Adrenal gland (tissue), 9 donors: ENCODE measurements at regions not wholly inside any gene's neighbourhood (a gene's known extent, or its start where the extent isn't known, plus 50 kb on each side); places are given as distances from the start of the nearest gene placed in this dataset.

Experiments
- DNase-seq, 7 donors: peaks; one replicate each; pipeline ENCODE4 v3.0.0-alpha.2; 2019 to 2020
- H3K27ac ChIP-seq, 5 donors: fragments of 200-600 bp; sonication (generic) in 4 of 5; 1 replicate in 3 of 5; 2 replicates in 2 of 5; pipeline versions ENCODE4 v1.5.1 to v1.8.0; 2016 to 2020; ENCODE audit warnings: mild to moderate bottlenecking in 1 of 5
- H3K27me3 ChIP-seq: fragments of 200-600 bp; 2 replicates; pipeline ENCODE4 v1.8.0; 2021
- H3K36me3 ChIP-seq, 2 donors: fragments of 200-600 bp; replicated peaks in 1 of 2; 1 replicate in 1 of 2; 2 replicates in 1 of 2; pipeline versions ENCODE4 v1.5.1 to v1.8.0; 2018 to 2022
- H3K4me1 ChIP-seq, 2 donors: fragments of 200-600 bp; replicated peaks in 1 of 2; 1 replicate in 1 of 2; 2 replicates in 1 of 2; pipeline versions ENCODE4 v1.5.1 to v1.8.0; 2018 to 2021
- H3K4me3 ChIP-seq, 4 donors: fragments of 200-600 bp; sonication (generic) in 3 of 4; one replicate each; pipeline ENCODE4 v1.5.1; 2016 to 2018
- H3K9me3 ChIP-seq, 3 donors: fragments of 200-600 bp; sonication (generic) in 1 of 3; replicated peaks in 1 of 3; 1 replicate in 2 of 3; 2 replicates in 1 of 3; pipeline versions ENCODE4 v1.5.1 to v1.8.0; 2016 to 2021
- POLR2A ChIP-seq, 2 donors: fragments of 450-650 bp; IDR thresholded peaks; one replicate each; pipeline ENCODE4 v1.6.1; 2017; ENCODE audit warnings: antibody characterized with exemption in 2 of 2, mild to moderate bottlenecking in 2 of 2, moderate library complexity in 1 of 2
- WGBS, 4 donors: extraction: QIAGEN DNeasy Blood & Tissue Kit in 2 of 4; methylation state at CpG; one replicate each; pipeline versions ENCODE4 v1.1.5 to v1.1.7; 2013 to 2017; 5-methylcytosine and 5-hydroxymethylcytosine counted together
- intact Hi-C, 2 donors: fragments of 100-400 bp; cut with DNase I; formaldehyde crosslinking; loops; one replicate each; pipeline versions ENCODE4 v1.14.1 to v1.15.0; 2022 to 2023
- TF ChIP-seq, protein P1 (sequence below), 6 experiments: fragments of 450-650 bp in 4 of 6; fragments of 200-600 bp in 2 of 6; sonication (generic) in 1 of 6; IDR thresholded peaks; 1 replicate in 5 of 6; 2 replicates in 1 of 6; pipeline versions ENCODE4 v1.5.1 to v1.8.0; 2016 to 2021; ENCODE audit warnings: antibody characterized with exemption in 6 of 6, mild to moderate bottlenecking in 2 of 6, moderate library complexity in 1 of 6
- donor health status: healthy with polysubstance abuse.
- donor health status: Bipolar disorder and iron deficiency.
- donor health status: DM: yes; HTN: yes; CAD: no.
- donor health status: DM: no; HTN: no; CAD: no.
- donor health status: DM: no; HTN: no; CAD: no.

GRCh38 chr2:216774620-216775019 is 79.3 kb upstream of the IGFBP5 start:
- Histone ChIP-seq H3K4me3 (no peak overlapping the region), H3K36me3 (no peaks in the 10 kb centered on the region), H3K27ac (peak overlapping the region in 3 of 5 donors; percentile 61 to 75 (median 74)), H3K27me3 (no peaks in the 10 kb centered on the region), H3K9me3 (no peaks in the 10 kb centered on the region), H3K4me1 (peaks cover 9 to 14% of the 10 kb centered on the region in 2 donors)
- intact Hi-C loops, result no loop called here
- DNase-seq, result peak; percentile 50 to 69 (median 65)
- TF ChIP-seq, protein P1, sequence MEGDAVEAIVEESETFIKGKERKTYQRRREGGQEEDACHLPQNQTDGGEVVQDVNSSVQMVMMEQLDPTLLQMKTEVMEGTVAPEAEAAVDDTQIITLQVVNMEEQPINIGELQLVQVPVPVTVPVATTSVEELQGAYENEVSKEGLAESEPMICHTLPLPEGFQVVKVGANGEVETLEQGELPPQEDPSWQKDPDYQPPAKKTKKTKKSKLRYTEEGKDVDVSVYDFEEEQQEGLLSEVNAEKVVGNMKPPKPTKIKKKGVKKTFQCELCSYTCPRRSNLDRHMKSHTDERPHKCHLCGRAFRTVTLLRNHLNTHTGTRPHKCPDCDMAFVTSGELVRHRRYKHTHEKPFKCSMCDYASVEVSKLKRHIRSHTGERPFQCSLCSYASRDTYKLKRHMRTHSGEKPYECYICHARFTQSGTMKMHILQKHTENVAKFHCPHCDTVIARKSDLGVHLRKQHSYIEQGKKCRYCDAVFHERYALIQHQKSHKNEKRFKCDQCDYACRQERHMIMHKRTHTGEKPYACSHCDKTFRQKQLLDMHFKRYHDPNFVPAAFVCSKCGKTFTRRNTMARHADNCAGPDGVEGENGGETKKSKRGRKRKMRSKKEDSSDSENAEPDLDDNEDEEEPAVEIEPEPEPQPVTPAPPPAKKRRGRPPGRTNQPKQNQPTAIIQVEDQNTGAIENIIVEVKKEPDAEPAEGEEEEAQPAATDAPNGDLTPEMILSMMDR (IDR thresholded peaks at IDR 0.05), result no peak
- TF ChIP-seq POLR2A (IDR thresholded peaks at IDR 0.05), result no peak
- 63 to 74% (median 67%) methylated on average over 5 of the region's 5 CpGs for WGBS, 4 donors

- H3K27me3 ChIP-seq, result no peaks in the 10 kb centered on the region
- intact Hi-C loops, result no loop called here
- peaks cover 9 to 14% of the 10 kb centered on the region in 2 donors for H3K4me1 ChIP-seq
- peak overlapping the region in 1 of 5 donors; percentile 74 for H3K27ac ChIP-seq
- no peaks in the 10 kb centered on the region for H3K36me3 ChIP-seq
- TF ChIP-seq, protein P1 (IDR thresholded peaks at IDR 0.05), result no peak
- TF ChIP-seq POLR2A (IDR thresholded peaks at IDR 0.05), result no peak
- no peak overlapping the region for H3K4me3 ChIP-seq
- no peak for DNase-seq
- H3K9me3 ChIP-seq, result no peaks in the 10 kb centered on the region
- WGBS, 4 donors, result 88 to 92% (median 92%) methylated on average over 6 of the region's 6 CpGs
Measured at GRCh38 chr2:216774180-216774579, 78.8 kb upstream of the IGFBP5 start.

- no peak overlapping the region for H3K4me3 ChIP-seq
- intact Hi-C loops, result no loop called here
- H3K9me3 ChIP-seq, result no peaks in the 10 kb centered on the region
- WGBS, 4 donors, result 56 to 78% (median 63%) methylated on average over 8 of the region's 8 CpGs
- TF ChIP-seq POLR2A (IDR thresholded peaks at IDR 0.05), result no peak
- TF ChIP-seq, protein P1 (IDR thresholded peaks at IDR 0.05), result no peak
- peaks cover 9 to 14% of the 10 kb centered on the region in 2 donors for H3K4me1 ChIP-seq
- no peak overlapping the region for H3K27ac ChIP-seq
- H3K27me3 ChIP-seq, result no peaks in the 10 kb centered on the region
- no peaks in the 10 kb centered on the region for H3K36me3 ChIP-seq
- DNase-seq, result peak in 2 of 7 donors; percentile 26 to 46
Measured at GRCh38 chr2:216773072-216773471, 77.7 kb upstream of the IGFBP5 start.

DNA sequence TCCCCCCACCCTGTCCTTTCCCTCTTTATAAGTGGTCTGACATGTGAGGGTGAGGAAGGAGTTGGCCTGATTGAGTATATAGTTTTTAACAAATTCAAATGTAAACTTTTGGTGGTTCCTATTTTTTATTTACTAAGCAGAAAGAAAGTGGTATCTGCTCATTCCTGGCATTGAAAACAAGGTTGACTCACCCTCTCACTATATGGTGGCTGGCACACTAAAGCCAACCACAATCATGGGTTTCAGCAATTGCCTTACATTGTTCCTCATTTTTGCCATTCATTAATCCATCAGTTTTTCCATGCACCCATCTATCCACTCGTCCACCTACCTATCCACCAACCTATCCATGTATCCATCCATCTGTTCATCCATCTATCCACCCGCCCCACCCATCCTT is 75.4 kb upstream of the IGFBP5 start:
- intact Hi-C loops, result no loop called here
- WGBS, 4 donors, result 83 to 86% (median 84%) methylated on average over 2 of the region's 2 CpGs
- no peak overlapping the region for H3K27ac ChIP-seq

More for the DNA sequence above, 75.4 kb upstream of the IGFBP5 start:
- H3K27me3 ChIP-seq, result no peaks in the 10 kb centered on the region
- TF ChIP-seq POLR2A (IDR thresholded peaks at IDR 0.05), result no peak
- TF ChIP-seq, protein P1 (IDR thresholded peaks at IDR 0.05), result no peak
- no peak overlapping the region for H3K4me3 ChIP-seq
- H3K9me3 ChIP-seq, result no peaks in the 10 kb centered on the region
- H3K36me3 ChIP-seq, result no peaks in the 10 kb centered on the region
- H3K4me1 ChIP-seq, result peaks cover 17 to 22% of the 10 kb centered on the region in 2 donors
- no peak for DNase-seq
